ENCODE measurements at regions not wholly inside any gene's neighbourhood (a gene's known extent, or its start where the extent isn't known, plus 50 kb on each side); places are given as distances from the start of the nearest gene placed in this dataset.

DNA sequence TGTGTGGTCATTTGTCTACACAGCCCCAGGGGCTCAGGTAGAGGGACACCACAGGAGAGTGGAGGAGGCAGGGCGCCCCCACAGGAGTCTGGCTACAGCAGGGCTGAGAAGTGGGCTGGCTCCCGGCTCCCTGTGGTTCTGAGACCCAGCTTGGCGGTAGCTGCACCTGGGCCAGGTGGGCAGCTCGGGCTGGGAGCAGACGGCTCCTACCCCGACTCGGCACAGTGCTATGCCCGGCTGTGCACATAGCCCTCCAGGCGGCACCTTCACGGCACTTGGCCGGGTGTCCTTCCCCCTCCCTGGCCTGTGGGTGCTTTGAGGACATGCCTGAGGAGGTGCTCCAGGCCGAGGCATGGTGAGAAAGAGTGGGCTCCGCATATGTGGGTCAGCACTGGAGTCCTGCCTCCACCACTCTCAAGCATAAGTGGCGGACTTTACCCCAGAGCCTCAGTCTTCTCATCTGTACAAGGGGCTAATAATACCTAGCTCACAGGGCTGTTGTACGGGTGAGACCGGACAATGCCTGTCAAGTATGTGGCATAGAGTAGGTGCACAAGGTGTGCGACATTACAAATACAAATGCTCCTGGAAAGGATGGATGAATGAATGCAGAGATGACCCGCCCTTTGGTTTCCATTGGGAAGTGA, 50.1 kb upstream of the JPH3 start:
- 96% methylated on average over 14 of the region's 18 CpGs for WGBS (ENCODE audit: insufficient coverage)
- peaks cover 0 to 2% (median under 1%) of the 10 kb centered on the region in 5 experiments for H3K9me3 ChIP-seq (ENCODE audit: control extremely low read depth in 1 of 5, control insufficient read depth in 4 of 5, insufficient read depth in 2 of 5, low read depth in 1 of 5, low read length in 4 of 5)
- CTCF ChIA-PET, result no interaction called here
- DNase-seq, result no peak
- H3K4me3 ChIP-seq (ENCODE audit: control insufficient read depth in 1 of 7, extremely low read depth in 1 of 7, insufficient read depth in 4 of 7, low read depth in 2 of 7, low read length in 6 of 7), result no peak overlapping the region
- peaks cover 0 to 4% (median 0%) of the 10 kb centered on the region in 5 experiments for H3K27me3 ChIP-seq (replicated peaks in 2 of 5; ENCODE audit: control insufficient read depth in 4 of 5, insufficient read depth in 5 of 5, low read length in 4 of 5)
- POLR2A ChIA-PET, result no interaction called here
- no peak overlapping the region for H3K27ac ChIP-seq (ENCODE audit: insufficient read depth in 1 of 2, low read depth in 1 of 2, low read length in 2 of 2, poor library complexity in 1 of 2, severe bottlenecking in 2 of 2)
- H3K36me3 ChIP-seq (ENCODE audit: control insufficient read depth in 4 of 4, insufficient read depth in 4 of 4, low read length in 3 of 4), result no peaks in the 10 kb centered on the region
- H3K4me1 ChIP-seq (ENCODE audit: control extremely low read depth in 1 of 4, control insufficient read depth in 4 of 4, insufficient read depth in 4 of 4, low read length in 3 of 4), result peaks cover 0 to 6% (median 3%) of the 10 kb centered on the region in 4 experiments

DNA sequence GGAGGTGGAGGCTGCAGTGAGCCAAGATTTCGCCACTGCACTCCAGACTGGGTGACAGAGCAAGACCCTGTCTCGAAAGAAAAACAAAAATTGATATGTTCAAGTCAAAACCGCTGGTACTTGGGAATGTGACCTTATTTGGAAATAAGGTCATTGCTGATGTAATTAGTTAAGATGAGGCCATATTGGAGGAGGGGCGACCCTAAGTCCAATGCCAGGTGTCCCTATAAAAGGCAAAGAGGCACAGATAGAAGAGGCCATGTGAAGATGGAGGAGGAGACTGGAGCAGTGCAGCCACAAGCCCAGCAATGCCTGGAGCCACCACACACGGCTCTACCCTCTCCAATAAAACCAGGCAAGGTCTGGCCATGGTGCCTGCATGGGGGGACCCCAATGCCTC, 50.8 kb upstream of the JPH3 start:
- CTCF ChIA-PET, result interaction anchor here (1.0 to 1.2 kb wide), 3 partner anchors 9 to 139 kb away, joined by 3 to 4 read pairs (median 4); no protein-coding TSS in a partner anchor
- Histone ChIP-seq H3K4me1 (ENCODE audit: control extremely low read depth in 1 of 4, control insufficient read depth in 4 of 4, insufficient read depth in 4 of 4, low read length in 3 of 4) (peaks cover 0 to 6% (median 3%) of the 10 kb centered on the region in 4 experiments), H3K27ac (ENCODE audit: insufficient read depth in 1 of 2, low read depth in 1 of 2, low read length in 2 of 2, poor library complexity in 1 of 2, severe bottlenecking in 2 of 2) (no peak overlapping the region), H3K9me3 (ENCODE audit: control extremely low read depth in 1 of 5, control insufficient read depth in 4 of 5, insufficient read depth in 2 of 5, low read depth in 1 of 5, low read length in 4 of 5) (peaks cover 0 to 4% (median 3%) of the 10 kb centered on the region in 5 experiments), H3K4me3 (ENCODE audit: control insufficient read depth in 1 of 7, extremely low read depth in 1 of 7, insufficient read depth in 4 of 7, low read depth in 2 of 7, low read length in 6 of 7) (no peak overlapping the region), H3K36me3 (ENCODE audit: control insufficient read depth in 4 of 4, insufficient read depth in 4 of 4, low read length in 3 of 4) (no peaks in the 10 kb centered on the region), H3K27me3 (replicated peaks in 2 of 5; ENCODE audit: control insufficient read depth in 4 of 5, insufficient read depth in 5 of 5, low read length in 4 of 5) (peaks cover 0 to 4% (median 0%) of the 10 kb centered on the region in 5 experiments)
- DNase-seq, result no peak
- POLR2A ChIA-PET, result no interaction called here
- 89% methylated on average over 5 of the region's 5 CpGs for WGBS (ENCODE audit: insufficient coverage)

DNA sequence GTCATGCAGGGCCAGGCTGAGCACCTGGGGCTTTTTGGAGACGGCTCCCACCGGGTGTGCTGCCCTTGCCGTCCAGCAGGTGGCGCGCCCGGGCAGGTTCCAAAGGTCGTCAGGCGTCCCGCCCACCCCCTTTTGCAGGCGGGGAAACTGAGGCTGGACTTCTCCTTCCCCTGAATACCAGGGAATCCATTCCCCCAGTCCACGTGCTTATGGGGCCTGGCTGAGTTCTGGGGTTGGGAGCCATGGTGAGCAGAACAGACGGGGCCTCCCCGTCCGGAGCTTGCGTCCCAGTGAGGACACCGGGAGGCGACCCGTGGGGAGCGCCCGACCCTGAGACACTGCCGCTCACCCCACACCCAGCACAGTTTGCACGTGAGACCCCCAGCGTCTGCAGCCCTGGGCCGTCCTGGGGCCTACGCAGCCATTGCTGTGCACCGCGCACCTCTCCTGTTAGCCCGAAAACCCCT, 51.8 kb upstream of the JPH3 start:
- Histone ChIP-seq H3K4me3 (ENCODE audit: control insufficient read depth in 1 of 7, extremely low read depth in 1 of 7, insufficient read depth in 4 of 7, low read depth in 2 of 7, low read length in 6 of 7) (no peak overlapping the region), H3K9me3 (ENCODE audit: control extremely low read depth in 1 of 5, control insufficient read depth in 4 of 5, insufficient read depth in 2 of 5, low read depth in 1 of 5, low read length in 4 of 5) (peaks cover 0 to 11% (median 9%) of the 10 kb centered on the region in 5 experiments), H3K27ac (ENCODE audit: insufficient read depth in 1 of 2, low read depth in 1 of 2, low read length in 2 of 2, poor library complexity in 1 of 2, severe bottlenecking in 2 of 2) (no peak overlapping the region), H3K4me1 (ENCODE audit: control extremely low read depth in 1 of 4, control insufficient read depth in 4 of 4, insufficient read depth in 4 of 4, low read length in 3 of 4) (peaks cover 0 to 6% (median 3%) of the 10 kb centered on the region in 4 experiments), H3K27me3 (replicated peaks in 2 of 5; ENCODE audit: control insufficient read depth in 4 of 5, insufficient read depth in 5 of 5, low read length in 4 of 5) (peaks cover 0 to 4% (median 0%) of the 10 kb centered on the region in 5 experiments), H3K36me3 (ENCODE audit: control insufficient read depth in 4 of 4, insufficient read depth in 4 of 4, low read length in 3 of 4) (no peaks in the 10 kb centered on the region)
- WGBS (ENCODE audit: insufficient coverage), result 76% methylated on average over 15 of the region's 28 CpGs
- ChIA-PET CTCF (interaction anchor here (1.0 to 1.2 kb wide), 3 partner anchors 8 to 138 kb away, joined by 3 to 4 read pairs (median 4); no protein-coding TSS in a partner anchor), POLR2A (no interaction called here)
- DNase-seq, result peak in 2 of 3 donors; percentile 25 to 46

GRCh38 chr16:87549627-87550494, 52.4 kb upstream of the JPH3 start:
- CTCF ChIA-PET, result interaction anchor here (1.0 to 1.5 kb wide), 2 partner anchors 21 to 133 kb away, joined by 4 read pairs; no protein-coding TSS in a partner anchor

DNA sequence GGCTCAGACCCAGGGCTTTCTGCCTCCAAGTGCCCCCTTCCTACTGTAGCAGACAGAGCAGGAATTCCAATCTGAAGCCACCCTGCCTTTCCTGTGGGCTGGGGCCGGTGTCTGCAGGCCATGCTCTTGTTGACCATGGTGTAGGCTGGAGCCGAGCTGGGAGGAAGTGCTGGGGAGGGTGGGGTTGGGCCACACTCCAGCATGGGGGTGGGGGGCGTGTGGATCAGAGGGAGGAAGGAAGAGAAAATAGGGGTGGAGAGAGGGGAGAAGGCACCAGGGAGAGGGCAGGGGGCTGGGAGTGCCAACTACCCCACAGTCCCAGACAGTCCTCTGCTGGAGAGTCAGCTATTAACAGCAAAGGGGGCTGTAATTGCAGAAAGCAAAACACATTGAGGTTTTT, 54.3 kb upstream of the JPH3 start:
- 0% methylated on average over 3 of the region's 3 CpGs for WGBS (ENCODE audit: insufficient coverage)
- Histone ChIP-seq H3K4me3 (ENCODE audit: control insufficient read depth in 1 of 7, extremely low read depth in 1 of 7, insufficient read depth in 4 of 7, low read depth in 2 of 7, low read length in 6 of 7) (no peak overlapping the region), H3K27me3 (replicated peaks in 2 of 5; ENCODE audit: control insufficient read depth in 4 of 5, insufficient read depth in 5 of 5, low read length in 4 of 5) (peaks cover 0 to 4% (median 0%) of the 10 kb centered on the region in 5 experiments), H3K4me1 (ENCODE audit: control extremely low read depth in 1 of 4, control insufficient read depth in 4 of 4, insufficient read depth in 4 of 4, low read length in 3 of 4) (peaks cover 0 to 23% (median 12%) of the 10 kb centered on the region in 4 experiments), H3K9me3 (ENCODE audit: control extremely low read depth in 1 of 5, control insufficient read depth in 4 of 5, insufficient read depth in 2 of 5, low read depth in 1 of 5, low read length in 4 of 5) (peaks cover 0 to 11% (median 9%) of the 10 kb centered on the region in 5 experiments), H3K36me3 (ENCODE audit: control insufficient read depth in 4 of 4, insufficient read depth in 4 of 4, low read length in 3 of 4) (no peaks in the 10 kb centered on the region), H3K27ac (ENCODE audit: insufficient read depth in 1 of 2, low read depth in 1 of 2, low read length in 2 of 2, poor library complexity in 1 of 2, severe bottlenecking in 2 of 2) (no peak overlapping the region)
- ChIA-PET CTCF (interaction anchor here (1.3 kb wide), 2 partner anchors 15 to 21 kb away, joined by 3 read pairs; no protein-coding TSS in a partner anchor), POLR2A (no interaction called here)
- no peak for DNase-seq

More at GRCh38 chr16:87549627-87550494, 52.4 kb upstream of the JPH3 start:
- Histone ChIP-seq H3K36me3 (ENCODE audit: control insufficient read depth in 4 of 4, insufficient read depth in 4 of 4, low read length in 3 of 4) (no peaks in the 10 kb centered on the region), H3K4me1 (ENCODE audit: control extremely low read depth in 1 of 4, control insufficient read depth in 4 of 4, insufficient read depth in 4 of 4, low read length in 3 of 4) (peaks cover 0 to 6% (median 3%) of the 10 kb centered on the region in 4 experiments), H3K27me3 (replicated peaks in 2 of 5; ENCODE audit: control insufficient read depth in 4 of 5, insufficient read depth in 5 of 5, low read length in 4 of 5) (peaks cover 0 to 4% (median 0%) of the 10 kb centered on the region in 5 experiments), H3K4me3 (ENCODE audit: control insufficient read depth in 1 of 7, extremely low read depth in 1 of 7, insufficient read depth in 4 of 7, low read depth in 2 of 7, low read length in 6 of 7) (no peak overlapping the region), H3K9me3 (ENCODE audit: control extremely low read depth in 1 of 5, control insufficient read depth in 4 of 5, insufficient read depth in 2 of 5, low read depth in 1 of 5, low read length in 4 of 5) (peaks cover 0 to 11% (median 9%) of the 10 kb centered on the region in 5 experiments), H3K27ac (ENCODE audit: insufficient read depth in 1 of 2, low read depth in 1 of 2, low read length in 2 of 2, poor library complexity in 1 of 2, severe bottlenecking in 2 of 2) (no peak overlapping the region)
- POLR2A ChIA-PET, result no interaction called here
- WGBS (ENCODE audit: insufficient coverage), result 82% methylated on average over 27 of the region's 34 CpGs
- no peak for DNase-seq

DNA sequence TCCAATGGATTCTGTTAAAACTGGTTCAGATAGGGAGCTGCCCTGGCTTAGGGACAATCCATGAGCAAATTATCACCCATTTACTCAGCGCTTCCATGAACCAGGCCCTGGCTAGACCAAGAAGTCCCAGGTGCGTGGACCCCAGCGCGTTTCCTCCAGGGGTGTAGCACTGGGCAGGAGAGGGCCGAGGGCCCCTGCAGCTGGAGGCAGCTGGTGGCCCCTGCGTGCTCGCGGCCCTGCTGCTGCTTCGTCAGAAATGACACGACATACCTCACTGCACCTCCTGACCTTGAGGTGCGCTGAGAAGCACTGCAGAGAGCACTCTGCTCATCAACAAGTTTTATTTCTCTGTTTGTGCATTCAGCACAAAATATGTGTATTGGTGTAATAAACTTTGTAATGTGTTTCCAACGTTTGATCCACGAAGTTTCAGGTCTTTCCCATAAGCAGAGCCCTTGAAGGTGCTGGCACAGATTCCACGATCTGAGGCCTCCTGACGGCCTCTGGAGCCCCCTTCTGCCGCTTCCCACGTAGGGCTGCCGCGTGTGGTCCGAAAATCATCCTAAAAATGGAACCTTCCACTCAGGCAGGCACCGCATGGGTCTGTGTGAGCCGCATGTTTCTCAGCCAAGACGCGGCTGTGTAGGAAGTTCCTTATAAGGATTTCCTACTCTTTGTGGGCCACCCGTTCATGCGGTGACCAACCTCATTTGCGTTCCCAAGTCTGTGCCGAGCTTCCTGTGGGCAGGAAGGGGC, 50.8 kb upstream of the ZCCHC14 start:
- peak overlapping the region in 1 of 7 experiments; percentile 37 for H3K4me3 ChIP-seq (ENCODE audit: control insufficient read depth in 1 of 7, extremely low read depth in 1 of 7, insufficient read depth in 4 of 7, low read depth in 2 of 7, low read length in 6 of 7)
- no peak overlapping the region for H3K27ac ChIP-seq (ENCODE audit: insufficient read depth in 1 of 2, low read depth in 1 of 2, low read length in 2 of 2, poor library complexity in 1 of 2, severe bottlenecking in 2 of 2)
- DNase-seq, result peak; percentile 29 to 85 (median 78)
- H3K9me3 ChIP-seq (ENCODE audit: control extremely low read depth in 1 of 5, control insufficient read depth in 4 of 5, insufficient read depth in 2 of 5, low read depth in 1 of 5, low read length in 4 of 5), result peaks cover 0 to 11% (median 9%) of the 10 kb centered on the region in 5 experiments
- 36% methylated on average over 28 of the region's 28 CpGs for WGBS (ENCODE audit: insufficient coverage)
- peaks cover 0 to 23% (median 15%) of the 10 kb centered on the region in 4 experiments for H3K4me1 ChIP-seq (ENCODE audit: control extremely low read depth in 1 of 4, control insufficient read depth in 4 of 4, insufficient read depth in 4 of 4, low read length in 3 of 4)
- POLR2A ChIA-PET, result no interaction called here
- no peaks in the 10 kb centered on the region for H3K36me3 ChIP-seq (ENCODE audit: control insufficient read depth in 4 of 4, insufficient read depth in 4 of 4, low read length in 3 of 4)
- CTCF ChIA-PET, result interaction anchor here (0.7 to 1.2 kb wide), 2 partner anchors 8 to 15 kb away, joined by 3 to 4 read pairs; no protein-coding TSS in a partner anchor
- H3K27me3 ChIP-seq (replicated peaks in 2 of 5; ENCODE audit: control insufficient read depth in 4 of 5, insufficient read depth in 5 of 5, low read length in 4 of 5), result peaks cover 0 to 21% (median 13%) of the 10 kb centered on the region in 5 experiments

Measured in common myeloid progenitor, CD34-positive (primary cell).